Osteoblast (primary cell): ENCODE measurements at regions not wholly inside any gene's neighbourhood (a gene's known extent, or its start where the extent isn't known, plus 50 kb on each side); places are given as distances from the start of the nearest gene placed in this dataset.

ENCODE experiments used
- DNase-seq: peaks from one replicate; pipeline ENCODE4 v3.0.0; 2011; ENCODE audit warnings: low spot score, mixed read lengths; ENCODE audit not compliant: insufficient read length; ENCODE audit errors: missing footprints
- H2AFZ ChIP-seq: 2 replicates; pipeline ENCODE4 v1.6.0; 2011; ENCODE audit warnings: mild to moderate bottlenecking, low read length
- H3K27ac ChIP-seq: 2 replicates; pipeline ENCODE4 v1.5.1; 2011; ENCODE audit warnings: mild to moderate bottlenecking, low read depth, low read length, moderate library complexity
- H3K27me3 ChIP-seq: 2 replicates; pipeline ENCODE4 v1.6.0; 2012; ENCODE audit warnings: mild to moderate bottlenecking, control low read depth, inconsistent platforms, low read length, moderate library complexity; ENCODE audit not compliant: insufficient read depth
- H3K36me3 ChIP-seq: 2 replicates; pipeline ENCODE4 v1.5.1; 2011; ENCODE audit warnings: mild to moderate bottlenecking, low read length, control low read depth, moderate library complexity; ENCODE audit not compliant: insufficient read depth
- H3K4me1 ChIP-seq: 2 replicates; pipeline ENCODE4 v1.5.1; 2011; ENCODE audit warnings: mild to moderate bottlenecking, low read length, control low read depth, moderate library complexity; ENCODE audit not compliant: insufficient read depth
- H3K4me2 ChIP-seq: 2 replicates; pipeline ENCODE4 v1.6.0; 2011; ENCODE audit warnings: mild to moderate bottlenecking, low read length; ENCODE audit not compliant: insufficient read depth
- H3K4me3 ChIP-seq: fragments of 200-600 bp; sonication (generic); 3 replicates; pipeline ENCODE4 v1.5.1; 2012; ENCODE audit warnings: mild to moderate bottlenecking, low read length, inconsistent platforms; ENCODE audit not compliant: insufficient read depth
- H3K79me2 ChIP-seq: 2 replicates; pipeline ENCODE4 v1.6.0; 2012; ENCODE audit warnings: mild to moderate bottlenecking, low read length, control low read depth, inconsistent platforms; ENCODE audit not compliant: insufficient read depth
- H3K9me3 ChIP-seq: 2 replicates; pipeline ENCODE4 v1.5.1; 2011; ENCODE audit warnings: low read depth, low read length, control low read depth
- H4K20me1 ChIP-seq: 2 replicates; pipeline ENCODE4 v1.6.0; 2012; ENCODE audit warnings: mild to moderate bottlenecking, low read length, control low read depth; ENCODE audit not compliant: insufficient read depth
- TF ChIP-seq, protein P1 (sequence below): IDR thresholded peaks from 2 replicates; pipeline ENCODE4 v1.5.1; 2011; ENCODE audit warnings: mild to moderate bottlenecking, low read depth, low read length, moderate library complexity; ENCODE audit errors: extremely low read depth

GRCh38 chr1:60311838-60312237 is 238.3 kb upstream of the C1orf87 start:
- H3K27me3 ChIP-seq: no peaks in the 10 kb centered on the region
- no peaks in the 10 kb centered on the region for H3K36me3 ChIP-seq

GRCh38 chr1:60299581-60299980 is 226.0 kb upstream of the C1orf87 start:
- TF ChIP-seq, protein P1, sequence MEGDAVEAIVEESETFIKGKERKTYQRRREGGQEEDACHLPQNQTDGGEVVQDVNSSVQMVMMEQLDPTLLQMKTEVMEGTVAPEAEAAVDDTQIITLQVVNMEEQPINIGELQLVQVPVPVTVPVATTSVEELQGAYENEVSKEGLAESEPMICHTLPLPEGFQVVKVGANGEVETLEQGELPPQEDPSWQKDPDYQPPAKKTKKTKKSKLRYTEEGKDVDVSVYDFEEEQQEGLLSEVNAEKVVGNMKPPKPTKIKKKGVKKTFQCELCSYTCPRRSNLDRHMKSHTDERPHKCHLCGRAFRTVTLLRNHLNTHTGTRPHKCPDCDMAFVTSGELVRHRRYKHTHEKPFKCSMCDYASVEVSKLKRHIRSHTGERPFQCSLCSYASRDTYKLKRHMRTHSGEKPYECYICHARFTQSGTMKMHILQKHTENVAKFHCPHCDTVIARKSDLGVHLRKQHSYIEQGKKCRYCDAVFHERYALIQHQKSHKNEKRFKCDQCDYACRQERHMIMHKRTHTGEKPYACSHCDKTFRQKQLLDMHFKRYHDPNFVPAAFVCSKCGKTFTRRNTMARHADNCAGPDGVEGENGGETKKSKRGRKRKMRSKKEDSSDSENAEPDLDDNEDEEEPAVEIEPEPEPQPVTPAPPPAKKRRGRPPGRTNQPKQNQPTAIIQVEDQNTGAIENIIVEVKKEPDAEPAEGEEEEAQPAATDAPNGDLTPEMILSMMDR: no peak
- no peak overlapping the region for H3K4me3 ChIP-seq
- H3K27ac ChIP-seq: no peak overlapping the region
- H2AFZ ChIP-seq: no peak overlapping the region
- H3K27me3 ChIP-seq: no peaks in the 10 kb centered on the region
- H3K79me2 ChIP-seq: no peaks in the 10 kb centered on the region
- no peak for DNase-seq
- H4K20me1 ChIP-seq: no peaks in the 10 kb centered on the region
- no peaks in the 10 kb centered on the region for H3K36me3 ChIP-seq
- no peaks in the 10 kb centered on the region for H3K4me1 ChIP-seq
- H3K9me3 ChIP-seq: no peaks in the 10 kb centered on the region
- H3K4me2 ChIP-seq: no peak overlapping the region

More at GRCh38 chr1:60311838-60312237, 238.3 kb upstream of the C1orf87 start:
- TF ChIP-seq, protein P1: no peak
- Histone ChIP-seq H3K79me2 (no peaks in the 10 kb centered on the region), H3K27ac (no peak overlapping the region), H3K4me1 (no peaks in the 10 kb centered on the region), H4K20me1 (no peaks in the 10 kb centered on the region), H2AFZ (no peak overlapping the region), H3K4me3 (no peak overlapping the region), H3K9me3 (no peaks in the 10 kb centered on the region), H3K4me2 (no peak overlapping the region)
- no peak for DNase-seq

DNA sequence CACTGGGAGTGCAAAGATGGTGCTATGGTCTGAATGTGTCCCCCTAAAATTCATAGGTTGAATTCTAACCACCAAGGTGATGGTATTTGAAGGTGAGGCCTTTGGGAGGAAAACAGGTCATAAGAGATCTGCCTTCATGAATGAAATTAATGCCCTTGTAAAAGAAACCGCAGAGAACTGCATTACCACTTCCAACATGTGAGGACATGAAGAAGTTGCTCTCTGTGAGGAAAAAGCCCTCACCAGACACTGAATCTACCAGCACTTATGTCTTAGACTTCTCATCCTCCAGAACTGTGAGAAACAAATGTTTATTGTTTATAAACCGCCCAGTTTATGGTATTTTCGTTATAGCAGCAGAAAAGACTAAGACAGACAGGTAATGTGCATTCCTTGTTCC is 224.7 kb upstream of the C1orf87 start:
- Histone ChIP-seq H3K9me3 (no peaks in the 10 kb centered on the region), H3K36me3 (no peaks in the 10 kb centered on the region), H3K4me3 (no peak overlapping the region), H3K27ac (no peak overlapping the region), H2AFZ (no peak overlapping the region), H3K27me3 (no peaks in the 10 kb centered on the region), H3K4me1 (no peaks in the 10 kb centered on the region), H3K79me2 (no peaks in the 10 kb centered on the region), H3K4me2 (no peak overlapping the region), H4K20me1 (no peaks in the 10 kb centered on the region)
- TF ChIP-seq, protein P1: no peak
- no peak for DNase-seq

- DNase-seq: no peak
- no peaks in the 10 kb centered on the region for H3K27me3 ChIP-seq
- TF ChIP-seq, protein P1: no peak
These were observed 223.2 kb upstream of the C1orf87 start for GRCh38 chr1:60296794-60297193.

More at GRCh38 chr1:60296794-60297193, 223.2 kb upstream of the C1orf87 start:
- Histone ChIP-seq H3K36me3 (no peaks in the 10 kb centered on the region), H3K4me2 (no peak overlapping the region), H4K20me1 (no peaks in the 10 kb centered on the region), H2AFZ (no peak overlapping the region), H3K9me3 (no peaks in the 10 kb centered on the region), H3K27ac (no peak overlapping the region), H3K4me1 (no peaks in the 10 kb centered on the region), H3K79me2 (no peaks in the 10 kb centered on the region), H3K4me3 (no peak overlapping the region)
